ENCODE measurements at regions not wholly inside any gene's neighbourhood (a gene's known extent, or its start where the extent isn't known, plus 50 kb on each side); places are given as distances from the start of the nearest gene placed in this dataset.
"Not testable (repeated sequence)": the region's sequence is repeated elsewhere in the genome, so short reads cannot be mapped to it uniquely, and the experiment has no call there.

DNA sequence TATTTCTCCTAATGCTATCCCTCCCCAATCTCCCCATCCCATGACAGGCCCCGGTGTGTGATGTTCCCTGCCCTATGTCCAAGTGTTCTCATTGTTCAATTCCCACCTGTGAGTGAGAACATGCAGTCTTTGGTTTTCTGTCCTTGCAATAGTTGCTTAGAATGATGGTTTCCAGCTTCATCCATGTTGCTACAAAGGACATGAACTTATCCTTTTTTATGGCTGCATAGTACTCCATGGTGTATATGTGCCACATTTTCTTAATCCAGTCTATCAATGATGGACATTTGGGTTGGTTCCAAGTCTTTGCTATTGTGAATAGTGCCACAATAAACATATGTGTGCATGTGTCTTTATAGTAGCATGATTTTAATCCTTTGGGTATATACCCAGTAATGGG is 51.3 kb upstream of the RIOK2 start:
- not testable (repeated sequence) for TF ChIP-seq CEBPB (IDR thresholded peaks at IDR 0.05; ENCODE audit: low read depth, low read length); RNF2 (IDR thresholded peaks at IDR 0.05; ENCODE audit: borderline replicate concordance, low read depth, low read length, missing control alignments, poor library complexity, severe bottlenecking); POLR2AphosphoS5 (IDR thresholded peaks at IDR 0.05; ENCODE audit: low read depth, low read length); TCF12 (IDR thresholded peaks at IDR 0.05; ENCODE audit: low read depth, low read length); EGR1 (IDR thresholded peaks at IDR 0.05; ENCODE audit: borderline replicate concordance, low read depth, low read length); JUN (IDR thresholded peaks at IDR 0.05; ENCODE audit: low read depth, low read length); PHF8 (conservative IDR thresholded peaks at IDR 0.05; ENCODE audit: low read depth, low read length); HDAC6 (IDR thresholded peaks at IDR 0.05; ENCODE audit: low read depth, low read length); POU5F1 (IDR thresholded peaks at IDR 0.05; ENCODE audit: low read depth, low read length); CREB1 (IDR thresholded peaks at IDR 0.05)
- TF ChIP-seq, protein P1, sequence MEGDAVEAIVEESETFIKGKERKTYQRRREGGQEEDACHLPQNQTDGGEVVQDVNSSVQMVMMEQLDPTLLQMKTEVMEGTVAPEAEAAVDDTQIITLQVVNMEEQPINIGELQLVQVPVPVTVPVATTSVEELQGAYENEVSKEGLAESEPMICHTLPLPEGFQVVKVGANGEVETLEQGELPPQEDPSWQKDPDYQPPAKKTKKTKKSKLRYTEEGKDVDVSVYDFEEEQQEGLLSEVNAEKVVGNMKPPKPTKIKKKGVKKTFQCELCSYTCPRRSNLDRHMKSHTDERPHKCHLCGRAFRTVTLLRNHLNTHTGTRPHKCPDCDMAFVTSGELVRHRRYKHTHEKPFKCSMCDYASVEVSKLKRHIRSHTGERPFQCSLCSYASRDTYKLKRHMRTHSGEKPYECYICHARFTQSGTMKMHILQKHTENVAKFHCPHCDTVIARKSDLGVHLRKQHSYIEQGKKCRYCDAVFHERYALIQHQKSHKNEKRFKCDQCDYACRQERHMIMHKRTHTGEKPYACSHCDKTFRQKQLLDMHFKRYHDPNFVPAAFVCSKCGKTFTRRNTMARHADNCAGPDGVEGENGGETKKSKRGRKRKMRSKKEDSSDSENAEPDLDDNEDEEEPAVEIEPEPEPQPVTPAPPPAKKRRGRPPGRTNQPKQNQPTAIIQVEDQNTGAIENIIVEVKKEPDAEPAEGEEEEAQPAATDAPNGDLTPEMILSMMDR (IDR thresholded peaks at IDR 0.05; ENCODE audit: control extremely low read depth in 1 of 3, insufficient read depth in 1 of 3, low read depth in 1 of 3, low read length in 3 of 3) = not testable (repeated sequence)

All from H1 (cell line).